PC-3 (cell line): ENCODE measurements at regions not wholly inside any gene's neighbourhood (a gene's known extent, or its start where the extent isn't known, plus 50 kb on each side); places are given as distances from the start of the nearest gene placed in this dataset.

Experiments used
- ATAC-seq: fragments of 200-7000 bp; cut with Tn5 transposase; 2 replicates; pipeline ENCODE4 v1.9.1; 2020; ENCODE audit warnings: mild to moderate bottlenecking, moderate library complexity
- BruUV-seq: library from RNA; stranded (reverse); fragments of 400-500 nt; replicated peaks from 2 replicates; lab custom pipeline; 2021; lab: Mats Ljungman, UMichigan
- CTCF ChIA-PET: fragments of 300-600 bp; sonication (Branson Sonifier 250); formaldehyde crosslinking; loops from one replicate; lab custom pipeline; 2022; ENCODE audit warnings: antibody characterized with exemption; lab: Charles Lee
- POLR2A ChIA-PET: fragments of 300-600 bp; sonication (Branson Sonifier 250); formaldehyde crosslinking; loops from one replicate; lab custom pipeline; 2022; ENCODE audit warnings: antibody characterized with exemption; ENCODE audit not compliant: unreplicated experiment; lab: Charles Lee
- DNase-seq: peaks from one replicate; pipeline ENCODE4 v3.0.0-alpha.2; 2015
- H2AFZ ChIP-seq: fragments of 300-600 bp; sonication (generic); 2 replicates; pipeline ENCODE4 v1.6.0; 2016; ENCODE audit warnings: antibody characterized with exemption, low read length
- H3F3A ChIP-seq: fragments of 300-600 bp; sonication (generic); one replicate; pipeline ENCODE4 v1.6.0; 2017; ENCODE audit warnings: antibody characterized with exemption, low read length, control low read depth, mild to moderate bottlenecking; ENCODE audit not compliant: unreplicated experiment
- H3K27ac ChIP-seq: fragments of 300-600 bp; sonication (generic); 2 replicates; pipeline ENCODE4 v1.5.1; 2016; ENCODE audit warnings: mild to moderate bottlenecking, low read length
- H3K27me3 ChIP-seq: fragments of 300-600 bp; sonication (generic); 2 replicates; pipeline ENCODE4 v1.6.1; 2016; ENCODE audit warnings: low read length, mixed read lengths
- H3K36me3 ChIP-seq: fragments of 300-600 bp; sonication (generic); 2 replicates; pipeline ENCODE4 v1.6.1; 2016; ENCODE audit warnings: low read depth, mixed run types, low read length, mixed read lengths
- H3K4me1 ChIP-seq: fragments of 300-600 bp; sonication (generic); 2 replicates; pipeline ENCODE4 v1.5.1; 2016; ENCODE audit warnings: low read length; ENCODE audit not compliant: insufficient read depth
- H3K4me2 ChIP-seq: fragments of 300-600 bp; sonication (generic); 2 replicates; pipeline ENCODE4 v1.6.0; 2016; ENCODE audit warnings: low read length
- H3K4me3 ChIP-seq: fragments of 300-600 bp; sonication (generic); 2 replicates; pipeline ENCODE4 v1.5.1; 2016; ENCODE audit warnings: mild to moderate bottlenecking, low read length, mixed read lengths
- H3K79me2 ChIP-seq: fragments of 300-600 bp; sonication (generic); 2 replicates; pipeline ENCODE4 v1.6.1; 2017; ENCODE audit warnings: low read length, mixed read lengths
- H3K9ac ChIP-seq: fragments of 300-600 bp; sonication (generic); 2 replicates; pipeline ENCODE4 v1.6.0; 2016; ENCODE audit warnings: mild to moderate bottlenecking, low read length
- H3K9me2 ChIP-seq: fragments of 300-600 bp; sonication (generic); replicated peaks from 2 replicates; pipeline ENCODE4 v1.6.1; 2016; ENCODE audit warnings: mixed run types, low read length, mixed read lengths
- H3K9me3 ChIP-seq: fragments of 300-600 bp; sonication (generic); 2 replicates; pipeline ENCODE4 v1.6.1; 2016; ENCODE audit warnings: low read length, mixed read lengths
- H4K20me1 ChIP-seq: fragments of 300-600 bp; sonication (generic); 2 replicates; pipeline ENCODE4 v1.6.1; 2016; ENCODE audit warnings: low read length, mixed read lengths
- EZH2 ChIP-seq: fragments of 300-600 bp; sonication (generic); IDR thresholded peaks from one replicate; pipeline ENCODE4 v1.6.1; 2017; ENCODE audit warnings: antibody characterized with exemption, mild to moderate bottlenecking, low read length; ENCODE audit not compliant: unreplicated experiment
- EZH2phosphoT487 ChIP-seq: fragments of 300-600 bp; sonication (generic); IDR thresholded peaks from 2 replicates; pipeline ENCODE4 v1.6.1; 2018; ENCODE audit warnings: mild to moderate bottlenecking, antibody characterized with exemption, low read length, borderline replicate concordance
- intact Hi-C: fragments of 100-400 bp; cut with micrococcal nuclease; formaldehyde crosslinking; loops from 2 replicates; pipeline ENCODE4 v1.9.0; 2023
- TF ChIP-seq, protein P1 (sequence below): fragments of 300-600 bp; sonication (generic); conservative IDR thresholded peaks from 2 replicates; pipeline ENCODE4 v1.5.1; 2017; ENCODE audit warnings: antibody characterized with exemption, low read depth, mild to moderate bottlenecking, low read length

DNA sequence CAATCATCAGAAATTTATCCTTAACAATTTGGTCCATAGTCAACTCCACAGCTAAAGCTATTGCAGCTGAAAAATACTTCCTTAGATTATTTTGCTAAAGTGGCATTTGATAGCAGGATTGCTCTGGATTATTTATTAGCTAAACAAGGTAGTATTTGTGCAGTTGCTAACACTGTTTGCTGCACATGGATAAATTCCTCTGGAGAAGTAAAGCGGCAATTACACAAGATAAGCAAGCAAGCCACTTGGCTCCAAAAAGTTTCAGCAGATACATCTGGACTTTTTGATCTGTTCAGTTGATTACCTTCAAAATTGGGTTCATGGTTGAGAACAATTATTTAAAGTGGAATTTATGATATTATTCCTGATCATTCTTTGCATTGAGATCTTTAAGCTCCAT lies 971.5 kb downstream of the C4orf33 start:
- no peak overlapping the region for H3K4me3 ChIP-seq
- no peaks in the 10 kb centered on the region for H3F3A ChIP-seq
- no peaks in the 10 kb centered on the region for H3K4me1 ChIP-seq
- no peaks in the 10 kb centered on the region for H4K20me1 ChIP-seq
- H3K9ac ChIP-seq, result no peak overlapping the region
- DNase-seq (no peak), ATAC-seq (no peak)
- H2AFZ ChIP-seq, result no peak overlapping the region
- no TSS peak for BruUV-seq
- no peaks in the 10 kb centered on the region for H3K9me3 ChIP-seq
- TF ChIP-seq, protein P1, sequence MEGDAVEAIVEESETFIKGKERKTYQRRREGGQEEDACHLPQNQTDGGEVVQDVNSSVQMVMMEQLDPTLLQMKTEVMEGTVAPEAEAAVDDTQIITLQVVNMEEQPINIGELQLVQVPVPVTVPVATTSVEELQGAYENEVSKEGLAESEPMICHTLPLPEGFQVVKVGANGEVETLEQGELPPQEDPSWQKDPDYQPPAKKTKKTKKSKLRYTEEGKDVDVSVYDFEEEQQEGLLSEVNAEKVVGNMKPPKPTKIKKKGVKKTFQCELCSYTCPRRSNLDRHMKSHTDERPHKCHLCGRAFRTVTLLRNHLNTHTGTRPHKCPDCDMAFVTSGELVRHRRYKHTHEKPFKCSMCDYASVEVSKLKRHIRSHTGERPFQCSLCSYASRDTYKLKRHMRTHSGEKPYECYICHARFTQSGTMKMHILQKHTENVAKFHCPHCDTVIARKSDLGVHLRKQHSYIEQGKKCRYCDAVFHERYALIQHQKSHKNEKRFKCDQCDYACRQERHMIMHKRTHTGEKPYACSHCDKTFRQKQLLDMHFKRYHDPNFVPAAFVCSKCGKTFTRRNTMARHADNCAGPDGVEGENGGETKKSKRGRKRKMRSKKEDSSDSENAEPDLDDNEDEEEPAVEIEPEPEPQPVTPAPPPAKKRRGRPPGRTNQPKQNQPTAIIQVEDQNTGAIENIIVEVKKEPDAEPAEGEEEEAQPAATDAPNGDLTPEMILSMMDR, result no peak
- H3K9me2 ChIP-seq, result no peaks in the 10 kb centered on the region
- no peak overlapping the region for H3K27ac ChIP-seq
- no peak overlapping the region for H3K4me2 ChIP-seq
- intact Hi-C loops, result no loop called here
- H3K79me2 ChIP-seq, result no peaks in the 10 kb centered on the region
- POLR2A ChIA-PET, result no interaction called here
- H3K27me3 ChIP-seq, result no peaks in the 10 kb centered on the region
- H3K36me3 ChIP-seq, result no peaks in the 10 kb centered on the region
- CTCF ChIA-PET, result no interaction called here

DNA sequence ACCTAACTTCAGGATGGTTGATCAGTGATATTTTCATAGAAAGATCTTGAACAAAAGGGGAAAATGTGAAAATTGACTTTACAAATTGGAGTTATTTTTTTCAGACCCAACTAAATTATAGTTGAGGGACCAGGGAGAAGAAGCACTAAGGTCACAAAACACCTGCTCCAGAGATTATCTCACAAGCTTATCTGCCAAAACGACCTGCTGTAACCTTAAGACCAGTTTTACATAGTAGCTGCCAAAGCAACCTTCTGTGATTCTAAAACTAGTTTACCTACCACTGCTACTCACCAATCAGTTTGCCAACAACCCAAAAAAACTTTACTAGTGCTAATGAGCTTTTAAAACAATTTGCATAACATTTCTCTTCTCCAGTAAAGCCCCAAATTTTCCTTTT lies 972.1 kb downstream of the C4orf33 start:
- Histone ChIP-seq H3K9me2 (no peaks in the 10 kb centered on the region), H3K4me1 (no peaks in the 10 kb centered on the region), H3K27me3 (no peaks in the 10 kb centered on the region), H2AFZ (no peak overlapping the region), H3K9me3 (no peaks in the 10 kb centered on the region), H3K36me3 (no peaks in the 10 kb centered on the region), H4K20me1 (no peaks in the 10 kb centered on the region), H3K27ac (no peak overlapping the region), H3K4me3 (no peak overlapping the region), H3K9ac (no peak overlapping the region), H3K79me2 (no peaks in the 10 kb centered on the region), H3F3A (no peaks in the 10 kb centered on the region), H3K4me2 (no peak overlapping the region)
- no peak for ATAC-seq
- no TSS peak for BruUV-seq
- ChIA-PET CTCF (no interaction called here), POLR2A (no interaction called here)
- intact Hi-C loops, result no loop called here
- no peak for DNase-seq
- TF ChIP-seq EZH2phosphoT487 (no peak), EZH2 (no peak)
- TF ChIP-seq, protein P1, result no peak

DNA sequence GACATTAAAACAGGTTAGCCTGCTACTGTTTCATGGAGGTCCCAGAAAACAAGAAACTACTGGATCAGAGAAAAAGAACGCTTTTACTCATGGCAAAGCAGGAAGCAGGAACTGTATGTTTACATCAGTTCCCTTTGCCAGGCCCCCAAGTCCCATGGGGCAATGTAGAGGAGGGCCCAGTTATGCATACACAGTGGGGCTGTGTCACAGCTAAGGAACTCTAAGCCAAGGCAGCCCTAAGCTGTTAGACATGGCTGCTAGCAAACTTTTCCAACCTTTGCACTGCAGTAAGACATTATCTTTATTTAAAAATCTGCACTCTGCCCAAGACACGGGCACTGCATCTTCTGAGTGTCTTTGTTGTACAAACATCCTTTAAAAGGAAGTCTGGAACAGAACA lies 975.8 kb downstream of the C4orf33 start:
- CTCF ChIA-PET, result no interaction called here
- DNase-seq, result no peak

More for the DNA sequence above, 975.8 kb downstream of the C4orf33 start:
- H2AFZ ChIP-seq, result no peak overlapping the region
- BruUV-seq, result no TSS peak
- intact Hi-C loops, result no loop called here
- no peaks in the 10 kb centered on the region for H4K20me1 ChIP-seq
- no peaks in the 10 kb centered on the region for H3F3A ChIP-seq
- no peaks in the 10 kb centered on the region for H3K9me3 ChIP-seq
- no peak for ATAC-seq
- POLR2A ChIA-PET, result no interaction called here
- no peak overlapping the region for H3K4me2 ChIP-seq
- H3K9me2 ChIP-seq, result no peaks in the 10 kb centered on the region
- H3K27ac ChIP-seq, result no peak overlapping the region
- H3K4me1 ChIP-seq, result no peaks in the 10 kb centered on the region
- no peak overlapping the region for H3K9ac ChIP-seq
- TF ChIP-seq EZH2, result no peak
- TF ChIP-seq, protein P1, result no peak
- H3K79me2 ChIP-seq, result no peaks in the 10 kb centered on the region
- no peaks in the 10 kb centered on the region for H3K36me3 ChIP-seq
- H3K4me3 ChIP-seq, result no peak overlapping the region
- H3K27me3 ChIP-seq, result no peaks in the 10 kb centered on the region
